ENCODE measurements at regions not wholly inside any gene's neighbourhood (a gene's known extent, or its start where the extent isn't known, plus 50 kb on each side); places are given as distances from the start of the nearest gene placed in this dataset.

- peaks cover 40% of the 10 kb centered on the region for H3K36me3 Mint-ChIP-seq
- ATAC-seq (no peak), DNase-seq (ENCODE audit: low spot score) (no peak)
- CTCF ChIA-PET = no interaction called here
- peaks cover 51% of the 10 kb centered on the region for H3K9me3 Mint-ChIP-seq
- POLR2A ChIA-PET = no interaction called here
- TF ChIP-seq SP1 (CRISPR knock-in tag; conservative IDR thresholded peaks at IDR 0.05) (no peak), ATF1 (CRISPR knock-in tag; IDR thresholded peaks at IDR 0.05) (no peak), KAT7 (CRISPR knock-in tag; IDR thresholded peaks at IDR 0.05; ENCODE audit: borderline replicate concordance) (no peak), CREB1 (CRISPR knock-in tag; IDR thresholded peaks at IDR 0.05) (no peak), CBFB (CRISPR knock-in tag; IDR thresholded peaks at IDR 0.05; ENCODE audit: low read depth) (no peak), ELF4 (CRISPR knock-in tag; IDR thresholded peaks at IDR 0.05; ENCODE audit: low read depth) (no peak), ZNF232 (CRISPR knock-in tag; IDR thresholded peaks at IDR 0.05) (no peak), ZNF512 (CRISPR knock-in tag; IDR thresholded peaks at IDR 0.05; ENCODE audit: borderline replicate concordance) (no peak), GRHL2 (CRISPR knock-in tag; IDR thresholded peaks at IDR 0.05; ENCODE audit: insufficient replicate concordance, severe bottlenecking) (no peak), RELA (CRISPR knock-in tag; IDR thresholded peaks at IDR 0.05; ENCODE audit: borderline replicate concordance) (no peak)
- TF ChIP-seq, protein P1, sequence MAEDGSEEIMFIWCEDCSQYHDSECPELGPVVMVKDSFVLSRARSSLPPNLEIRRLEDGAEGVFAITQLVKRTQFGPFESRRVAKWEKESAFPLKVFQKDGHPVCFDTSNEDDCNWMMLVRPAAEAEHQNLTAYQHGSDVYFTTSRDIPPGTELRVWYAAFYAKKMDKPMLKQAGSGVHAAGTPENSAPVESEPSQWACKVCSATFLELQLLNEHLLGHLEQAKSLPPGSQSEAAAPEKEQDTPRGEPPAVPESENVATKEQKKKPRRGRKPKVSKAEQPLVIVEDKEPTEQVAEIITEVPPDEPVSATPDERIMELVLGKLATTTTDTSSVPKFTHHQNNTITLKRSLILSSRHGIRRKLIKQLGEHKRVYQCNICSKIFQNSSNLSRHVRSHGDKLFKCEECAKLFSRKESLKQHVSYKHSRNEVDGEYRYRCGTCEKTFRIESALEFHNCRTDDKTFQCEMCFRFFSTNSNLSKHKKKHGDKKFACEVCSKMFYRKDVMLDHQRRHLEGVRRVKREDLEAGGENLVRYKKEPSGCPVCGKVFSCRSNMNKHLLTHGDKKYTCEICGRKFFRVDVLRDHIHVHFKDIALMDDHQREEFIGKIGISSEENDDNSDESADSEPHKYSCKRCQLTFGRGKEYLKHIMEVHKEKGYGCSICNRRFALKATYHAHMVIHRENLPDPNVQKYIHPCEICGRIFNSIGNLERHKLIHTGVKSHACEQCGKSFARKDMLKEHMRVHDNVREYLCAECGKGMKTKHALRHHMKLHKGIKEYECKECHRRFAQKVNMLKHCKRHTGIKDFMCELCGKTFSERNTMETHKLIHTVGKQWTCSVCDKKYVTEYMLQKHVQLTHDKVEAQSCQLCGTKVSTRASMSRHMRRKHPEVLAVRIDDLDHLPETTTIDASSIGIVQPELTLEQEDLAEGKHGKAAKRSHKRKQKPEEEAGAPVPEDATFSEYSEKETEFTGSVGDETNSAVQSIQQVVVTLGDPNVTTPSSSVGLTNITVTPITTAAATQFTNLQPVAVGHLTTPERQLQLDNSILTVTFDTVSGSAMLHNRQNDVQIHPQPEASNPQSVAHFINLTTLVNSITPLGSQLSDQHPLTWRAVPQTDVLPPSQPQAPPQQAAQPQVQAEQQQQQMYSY (CRISPR knock-in tag; IDR thresholded peaks at IDR 0.05) = no peak
- no peak overlapping the region for H3K4me3 Mint-ChIP-seq
- no peak overlapping the region for H3K27ac Mint-ChIP-seq
- no peaks in the 10 kb centered on the region for H3K4me1 Mint-ChIP-seq
- peaks cover 9% of the 10 kb centered on the region; the same call in 1 of the 2 replicates for H3K27me3 Mint-ChIP-seq (ENCODE audit: low read depth)
Measured at GRCh38 chr11:37317803-37318202, 719.8 kb upstream of the RAG2 start.

DNA sequence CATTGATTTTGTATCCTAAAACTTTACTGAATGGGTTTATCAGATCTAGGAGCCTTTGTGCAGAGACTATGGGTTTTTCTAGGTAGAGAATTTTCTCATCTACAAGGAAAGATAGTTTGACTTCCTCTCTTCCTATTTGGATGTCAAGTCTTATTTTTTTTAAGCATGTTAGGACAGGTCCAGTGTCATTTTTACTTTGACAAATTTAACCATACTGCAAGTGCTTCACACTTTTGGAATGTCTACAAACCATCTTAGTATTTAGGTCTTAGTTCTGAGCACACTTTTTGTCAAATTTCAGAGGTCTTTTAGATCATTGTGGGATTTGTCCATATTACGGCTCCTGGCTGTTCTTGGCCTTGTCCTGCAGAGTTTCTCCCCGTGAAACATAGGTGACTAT, 715.2 kb upstream of the RAG2 start:
- CTCF ChIA-PET = no interaction called here
- Mint-ChIP-seq H3K4me1 (no peaks in the 10 kb centered on the region), H3K27ac (no peak overlapping the region), H3K36me3 (peaks cover 43% of the 10 kb centered on the region), H3K9me3 (peaks cover 57% of the 10 kb centered on the region), H3K4me3 (no peak overlapping the region), H3K27me3 (ENCODE audit: low read depth) (peaks cover 17% of the 10 kb centered on the region; the same call in 1 of the 2 replicates)
- DNase-seq (ENCODE audit: low spot score) = no peak
- POLR2A ChIA-PET = no interaction called here
- no peak for ATAC-seq
- TF ChIP-seq, protein P2, sequence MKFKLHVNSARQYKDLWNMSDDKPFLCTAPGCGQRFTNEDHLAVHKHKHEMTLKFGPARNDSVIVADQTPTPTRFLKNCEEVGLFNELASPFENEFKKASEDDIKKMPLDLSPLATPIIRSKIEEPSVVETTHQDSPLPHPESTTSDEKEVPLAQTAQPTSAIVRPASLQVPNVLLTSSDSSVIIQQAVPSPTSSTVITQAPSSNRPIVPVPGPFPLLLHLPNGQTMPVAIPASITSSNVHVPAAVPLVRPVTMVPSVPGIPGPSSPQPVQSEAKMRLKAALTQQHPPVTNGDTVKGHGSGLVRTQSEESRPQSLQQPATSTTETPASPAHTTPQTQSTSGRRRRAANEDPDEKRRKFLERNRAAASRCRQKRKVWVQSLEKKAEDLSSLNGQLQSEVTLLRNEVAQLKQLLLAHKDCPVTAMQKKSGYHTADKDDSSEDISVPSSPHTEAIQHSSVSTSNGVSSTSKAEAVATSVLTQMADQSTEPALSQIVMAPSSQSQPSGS (CRISPR knock-in tag; IDR thresholded peaks at IDR 0.05; ENCODE audit: borderline replicate concordance, low read depth) = no peak
- TF ChIP-seq, protein P3, sequence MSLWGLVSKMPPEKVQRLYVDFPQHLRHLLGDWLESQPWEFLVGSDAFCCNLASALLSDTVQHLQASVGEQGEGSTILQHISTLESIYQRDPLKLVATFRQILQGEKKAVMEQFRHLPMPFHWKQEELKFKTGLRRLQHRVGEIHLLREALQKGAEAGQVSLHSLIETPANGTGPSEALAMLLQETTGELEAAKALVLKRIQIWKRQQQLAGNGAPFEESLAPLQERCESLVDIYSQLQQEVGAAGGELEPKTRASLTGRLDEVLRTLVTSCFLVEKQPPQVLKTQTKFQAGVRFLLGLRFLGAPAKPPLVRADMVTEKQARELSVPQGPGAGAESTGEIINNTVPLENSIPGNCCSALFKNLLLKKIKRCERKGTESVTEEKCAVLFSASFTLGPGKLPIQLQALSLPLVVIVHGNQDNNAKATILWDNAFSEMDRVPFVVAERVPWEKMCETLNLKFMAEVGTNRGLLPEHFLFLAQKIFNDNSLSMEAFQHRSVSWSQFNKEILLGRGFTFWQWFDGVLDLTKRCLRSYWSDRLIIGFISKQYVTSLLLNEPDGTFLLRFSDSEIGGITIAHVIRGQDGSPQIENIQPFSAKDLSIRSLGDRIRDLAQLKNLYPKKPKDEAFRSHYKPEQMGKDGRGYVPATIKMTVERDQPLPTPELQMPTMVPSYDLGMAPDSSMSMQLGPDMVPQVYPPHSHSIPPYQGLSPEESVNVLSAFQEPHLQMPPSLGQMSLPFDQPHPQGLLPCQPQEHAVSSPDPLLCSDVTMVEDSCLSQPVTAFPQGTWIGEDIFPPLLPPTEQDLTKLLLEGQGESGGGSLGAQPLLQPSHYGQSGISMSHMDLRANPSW (CRISPR knock-in tag; conservative IDR thresholded peaks at IDR 0.05; ENCODE audit: low read depth) = no peak
- TF ChIP-seq TEAD1 (CRISPR knock-in tag; IDR thresholded peaks at IDR 0.05) (no peak), IRF2 (CRISPR knock-in tag; IDR thresholded peaks at IDR 0.05; ENCODE audit: borderline replicate concordance, low read depth) (no peak), FOXK1 (CRISPR knock-in tag; IDR thresholded peaks at IDR 0.05) (no peak), MAX (CRISPR knock-in tag; IDR thresholded peaks at IDR 0.05) (no peak), ZNF121 (CRISPR knock-in tag; IDR thresholded peaks at IDR 0.05) (no peak), NR2C2 (CRISPR knock-in tag; IDR thresholded peaks at IDR 0.05) (no peak), RELA (CRISPR knock-in tag; IDR thresholded peaks at IDR 0.05; ENCODE audit: borderline replicate concordance) (no peak), ZNF138 (CRISPR knock-in tag; conservative IDR thresholded peaks at IDR 0.05) (no peak), FOXP1 (CRISPR knock-in tag; IDR thresholded peaks at IDR 0.05; ENCODE audit: borderline replicate concordance) (no peak), ZNF281 (CRISPR knock-in tag; IDR thresholded peaks at IDR 0.05) (no peak)
- TF ChIP-seq, protein P4, sequence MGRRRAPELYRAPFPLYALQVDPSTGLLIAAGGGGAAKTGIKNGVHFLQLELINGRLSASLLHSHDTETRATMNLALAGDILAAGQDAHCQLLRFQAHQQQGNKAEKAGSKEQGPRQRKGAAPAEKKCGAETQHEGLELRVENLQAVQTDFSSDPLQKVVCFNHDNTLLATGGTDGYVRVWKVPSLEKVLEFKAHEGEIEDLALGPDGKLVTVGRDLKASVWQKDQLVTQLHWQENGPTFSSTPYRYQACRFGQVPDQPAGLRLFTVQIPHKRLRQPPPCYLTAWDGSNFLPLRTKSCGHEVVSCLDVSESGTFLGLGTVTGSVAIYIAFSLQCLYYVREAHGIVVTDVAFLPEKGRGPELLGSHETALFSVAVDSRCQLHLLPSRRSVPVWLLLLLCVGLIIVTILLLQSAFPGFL (CRISPR knock-in tag; IDR thresholded peaks at IDR 0.05; ENCODE audit: borderline replicate concordance) = no peak

Measured in WTC11 (cell line).